ENCODE measurements at regions not wholly inside any gene's neighbourhood (a gene's known extent, or its start where the extent isn't known, plus 50 kb on each side); places are given as distances from the start of the nearest gene placed in this dataset.

GRCh38 chr3:30505866-30506520 lies 100.4 kb upstream of the TGFBR2 start:
- peaks cover 3% of the 10 kb centered on the region for H3K36me3 Mint-ChIP-seq (ENCODE audit: low read depth)
- ChIA-PET POLR2A (no interaction called here), CTCF (no interaction called here)
- peaks cover 25% of the 10 kb centered on the region for H3K4me1 Mint-ChIP-seq
- no peak for DNase-seq
- H3K4me3 Mint-ChIP-seq, result no peak overlapping the region
- H3K9me3 Mint-ChIP-seq, result peaks cover 5% of the 10 kb centered on the region
- H3K27ac Mint-ChIP-seq, result no peak overlapping the region
- H3K27me3 Mint-ChIP-seq, result no peaks in the 10 kb centered on the region

- no peak overlapping the region for H3K4me3 Mint-ChIP-seq
- peaks cover 5% of the 10 kb centered on the region for H3K9me3 Mint-ChIP-seq
- H3K27ac Mint-ChIP-seq, result no peak overlapping the region
- DNase-seq, result no peak
- POLR2A ChIA-PET, result no interaction called here
- CTCF ChIA-PET, result no interaction called here
- H3K36me3 Mint-ChIP-seq (ENCODE audit: low read depth), result peaks cover 3% of the 10 kb centered on the region
- H3K4me1 Mint-ChIP-seq, result peaks cover 7% of the 10 kb centered on the region
- no peaks in the 10 kb centered on the region for H3K27me3 Mint-ChIP-seq
Observed at GRCh38 chr3:30508339-30508738, 98.1 kb upstream of the TGFBR2 start.

GRCh38 chr3:30510596-30510995 lies 95.8 kb upstream of the TGFBR2 start:
- no peak overlapping the region for H3K27ac Mint-ChIP-seq
- H3K27me3 Mint-ChIP-seq, result no peaks in the 10 kb centered on the region
- ChIA-PET CTCF (no interaction called here), POLR2A (no interaction called here)
- no peaks in the 10 kb centered on the region for H3K9me3 Mint-ChIP-seq
- H3K36me3 Mint-ChIP-seq (ENCODE audit: low read depth), result no peaks in the 10 kb centered on the region
- DNase-seq, result no peak
- H3K4me3 Mint-ChIP-seq, result no peak overlapping the region
- peaks cover 4% of the 10 kb centered on the region for H3K4me1 Mint-ChIP-seq

GRCh38 chr3:30511524-30512251 lies 94.7 kb upstream of the TGFBR2 start:
- no peaks in the 10 kb centered on the region for H3K27me3 Mint-ChIP-seq
- ChIA-PET POLR2A (no interaction called here), CTCF (interaction anchor here (1.3 kb wide), 1 partner anchor 181 kb away, joined by 4 read pairs; no protein-coding TSS in a partner anchor)
- no peak for DNase-seq
- peaks cover 4% of the 10 kb centered on the region for H3K4me1 Mint-ChIP-seq
- H3K27ac Mint-ChIP-seq, result no peak overlapping the region
- no peak overlapping the region for H3K4me3 Mint-ChIP-seq
- no peaks in the 10 kb centered on the region for H3K36me3 Mint-ChIP-seq (ENCODE audit: low read depth)
- no peaks in the 10 kb centered on the region for H3K9me3 Mint-ChIP-seq

GRCh38 chr3:30512576-30512975 lies 93.8 kb upstream of the TGFBR2 start:
- Mint-ChIP-seq H3K36me3 (ENCODE audit: low read depth) (no peaks in the 10 kb centered on the region), H3K27ac (no peak overlapping the region), H3K4me1 (peaks cover 6% of the 10 kb centered on the region), H3K27me3 (no peaks in the 10 kb centered on the region), H3K9me3 (no peaks in the 10 kb centered on the region), H3K4me3 (no peak overlapping the region)
- CTCF ChIA-PET, result interaction anchor here (1.3 kb wide), 1 partner anchor 180 kb away, joined by 4 read pairs; no protein-coding TSS in a partner anchor
- POLR2A ChIA-PET, result no interaction called here
- no peak for DNase-seq

DNA sequence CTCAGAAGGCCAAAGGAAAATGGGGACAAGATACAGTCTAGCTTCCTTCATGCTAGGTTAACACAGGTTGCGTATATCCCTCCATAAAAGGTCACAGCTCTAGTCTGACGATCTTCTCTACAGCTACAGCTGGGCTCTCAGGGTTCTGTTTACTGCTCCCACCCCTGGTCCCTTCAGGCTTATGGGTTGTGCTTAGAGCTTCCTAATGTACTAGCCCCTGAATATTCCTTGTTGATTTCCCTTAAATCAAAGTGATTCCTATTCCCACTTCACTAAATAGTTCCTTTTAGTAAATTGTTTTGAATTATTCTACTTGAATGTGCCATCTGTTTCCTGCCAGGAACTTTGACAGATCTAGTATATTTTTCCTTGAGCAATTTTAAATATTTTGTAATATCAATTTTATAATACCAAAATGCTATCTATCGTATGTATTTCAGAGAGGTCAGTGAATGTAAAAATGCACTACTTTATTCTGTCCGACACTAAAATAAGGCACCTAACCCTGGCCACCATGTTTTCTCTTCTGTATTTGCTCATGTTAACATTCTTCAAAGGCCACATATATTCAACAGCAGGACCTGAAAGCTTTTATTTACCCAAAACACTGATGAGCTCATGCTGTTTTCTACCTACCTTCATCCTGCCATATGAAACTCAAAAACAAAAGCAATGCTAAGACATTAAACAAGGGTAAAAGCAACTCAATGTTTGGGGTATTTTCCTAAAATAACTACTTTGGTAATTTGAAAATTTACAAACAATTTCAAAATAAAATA lies 92.8 kb upstream of the TGFBR2 start:
- POLR2A ChIA-PET, result no interaction called here
- CTCF ChIA-PET, result interaction anchor here (1.3 kb wide), 1 partner anchor 180 kb away, joined by 4 read pairs; no protein-coding TSS in a partner anchor
- no peak for DNase-seq
- Mint-ChIP-seq H3K4me1 (peaks cover 14% of the 10 kb centered on the region), H3K36me3 (ENCODE audit: low read depth) (no peaks in the 10 kb centered on the region), H3K9me3 (no peaks in the 10 kb centered on the region), H3K27ac (no peak overlapping the region), H3K27me3 (no peaks in the 10 kb centered on the region), H3K4me3 (no peak overlapping the region)

GRCh38 chr3:30516238-30516637 lies 90.2 kb upstream of the TGFBR2 start:
- Mint-ChIP-seq H3K27me3 (no peaks in the 10 kb centered on the region), H3K4me1 (peaks cover 19% of the 10 kb centered on the region), H3K36me3 (ENCODE audit: low read depth) (no peaks in the 10 kb centered on the region), H3K4me3 (no peak overlapping the region), H3K27ac (no peak overlapping the region), H3K9me3 (no peaks in the 10 kb centered on the region)
- ChIA-PET POLR2A (no interaction called here), CTCF (no interaction called here)
- DNase-seq, result no peak

DNA sequence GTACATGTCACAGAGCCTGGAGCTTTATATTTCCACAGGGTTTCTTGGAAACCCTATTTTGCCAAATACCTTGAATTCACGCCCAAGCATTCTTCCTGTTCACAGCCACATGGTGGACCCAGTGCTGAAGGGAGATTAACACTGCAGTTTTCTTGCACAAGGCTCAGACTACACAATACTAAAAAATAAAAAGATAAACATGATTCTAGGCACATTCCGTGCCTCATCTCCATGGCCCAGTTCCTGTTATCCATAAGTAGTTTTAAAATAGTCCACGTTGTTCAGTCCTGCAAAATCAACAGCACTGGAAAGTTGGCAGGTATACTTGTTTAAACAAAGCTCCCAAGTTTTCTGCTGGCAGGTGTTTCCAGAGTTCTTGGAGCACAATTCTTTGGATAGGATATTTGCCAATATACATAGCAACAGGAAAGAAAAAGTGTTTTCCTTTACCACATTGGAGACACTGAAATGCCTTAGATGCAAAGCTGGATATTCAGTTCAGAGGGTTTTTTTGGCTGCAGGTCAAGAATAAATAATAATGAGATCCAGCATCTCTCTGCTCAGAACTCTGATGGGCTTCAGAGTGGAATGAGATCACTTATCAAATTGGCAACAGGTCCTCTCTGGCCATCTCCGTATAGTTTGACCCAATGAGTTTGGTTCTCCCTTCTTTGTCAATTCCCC lies 88.1 kb upstream of the TGFBR2 start:
- no peak for DNase-seq
- POLR2A ChIA-PET, result no interaction called here
- Mint-ChIP-seq H3K4me1 (peaks cover 15% of the 10 kb centered on the region), H3K4me3 (no peak overlapping the region), H3K9me3 (no peaks in the 10 kb centered on the region), H3K27ac (no peak overlapping the region), H3K27me3 (no peaks in the 10 kb centered on the region), H3K36me3 (ENCODE audit: low read depth) (no peaks in the 10 kb centered on the region)
- CTCF ChIA-PET, result interaction anchor here (1.3 kb wide), 1 partner anchor 14 kb away, joined by 3 read pairs; no protein-coding TSS in a partner anchor

DNA sequence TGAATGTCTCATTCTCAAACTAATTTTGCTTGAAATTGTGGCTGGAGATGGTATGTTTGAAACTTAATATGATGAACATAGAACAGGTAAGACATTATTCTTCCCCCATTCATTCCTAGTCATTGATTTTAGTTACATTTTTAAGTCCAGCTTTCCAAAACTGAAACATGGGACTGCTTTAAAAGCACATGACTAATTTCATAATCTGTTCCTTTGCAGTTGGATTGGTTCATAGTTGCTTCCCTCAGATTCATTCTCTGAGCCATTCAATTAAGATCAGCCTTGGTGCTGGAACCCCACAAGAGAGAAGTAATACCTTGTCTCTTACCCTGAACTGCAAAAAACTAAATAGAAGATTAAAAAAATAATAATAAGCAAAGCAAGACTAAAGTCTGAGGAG lies 87.5 kb upstream of the TGFBR2 start:
- Mint-ChIP-seq H3K9me3 (no peaks in the 10 kb centered on the region), H3K27me3 (no peaks in the 10 kb centered on the region), H3K4me3 (no peak overlapping the region), H3K4me1 (peaks cover 18% of the 10 kb centered on the region), H3K27ac (no peak overlapping the region), H3K36me3 (ENCODE audit: low read depth) (no peaks in the 10 kb centered on the region)
- POLR2A ChIA-PET, result no interaction called here
- no peak for DNase-seq
- CTCF ChIA-PET, result interaction anchor here (1.3 kb wide), 1 partner anchor 14 kb away, joined by 3 read pairs; no protein-coding TSS in a partner anchor

DNA sequence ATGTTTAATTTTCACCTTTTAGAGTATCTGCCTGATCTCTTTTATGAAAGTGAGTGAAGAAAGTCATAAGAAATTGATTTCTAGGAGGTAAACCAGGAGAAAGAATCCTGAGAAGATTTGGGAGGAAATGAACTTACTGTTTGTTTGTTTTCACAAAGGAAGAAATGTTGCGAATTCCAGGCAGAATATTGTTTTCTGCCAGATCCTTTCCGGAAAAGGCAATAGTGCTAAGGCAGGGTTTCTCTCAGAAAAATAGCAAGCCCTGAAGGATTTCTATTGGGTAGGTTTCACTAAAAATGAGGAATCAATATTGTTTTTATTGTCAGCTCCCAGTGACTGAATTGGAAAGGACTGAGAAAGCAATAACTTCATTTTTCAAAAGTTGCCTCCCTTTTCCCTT lies 85.7 kb upstream of the TGFBR2 start:
- no peak for DNase-seq
- ChIA-PET POLR2A (no interaction called here), CTCF (no interaction called here)
- Mint-ChIP-seq H3K27ac (no peak overlapping the region), H3K9me3 (no peaks in the 10 kb centered on the region), H3K36me3 (ENCODE audit: low read depth) (no peaks in the 10 kb centered on the region), H3K27me3 (no peaks in the 10 kb centered on the region), H3K4me1 (peaks cover 29% of the 10 kb centered on the region), H3K4me3 (no peak overlapping the region)

DNA sequence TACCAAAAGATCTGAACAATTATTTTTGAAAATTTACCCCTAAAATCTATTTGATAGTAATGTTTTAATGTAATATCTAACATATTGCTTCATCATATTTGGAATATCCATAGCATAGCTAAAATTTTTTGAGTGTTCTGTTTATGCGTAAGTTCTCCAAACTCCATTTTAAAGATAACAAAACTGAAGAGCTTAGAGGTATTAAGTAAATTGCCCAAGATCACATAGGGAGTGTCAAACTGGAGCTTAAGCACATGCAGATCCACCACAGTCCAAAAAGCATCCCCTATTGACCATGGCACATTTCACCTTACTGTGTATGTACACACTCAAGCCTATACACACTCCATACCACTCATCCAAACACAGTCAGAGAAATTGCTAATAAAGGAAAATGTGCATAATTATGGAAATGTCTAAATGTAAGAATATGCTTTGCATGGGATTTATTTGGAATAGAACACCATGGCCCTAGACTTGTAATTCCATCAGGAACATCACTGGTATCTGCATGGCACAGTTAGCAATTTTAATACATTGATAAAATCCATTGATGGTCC lies 85.2 kb upstream of the TGFBR2 start:
- Mint-ChIP-seq H3K36me3 (ENCODE audit: low read depth) (no peaks in the 10 kb centered on the region), H3K9me3 (no peaks in the 10 kb centered on the region), H3K4me1 (peaks cover 31% of the 10 kb centered on the region), H3K27ac (no peak overlapping the region), H3K4me3 (no peak overlapping the region), H3K27me3 (no peaks in the 10 kb centered on the region)
- POLR2A ChIA-PET, result interaction anchor here (0.9 kb wide), 1 partner anchor 90 kb away, joined by 3 read pairs; no protein-coding TSS in a partner anchor
- CTCF ChIA-PET, result no interaction called here
- no peak for DNase-seq

- POLR2A ChIA-PET, result no interaction called here
- Mint-ChIP-seq H3K27ac (no peak overlapping the region), H3K9me3 (peaks cover 2% of the 10 kb centered on the region), H3K4me1 (peaks cover 30% of the 10 kb centered on the region), H3K27me3 (peaks cover 2% of the 10 kb centered on the region), H3K36me3 (ENCODE audit: low read depth) (no peaks in the 10 kb centered on the region), H3K4me3 (no peak overlapping the region)
- no peak for DNase-seq
- CTCF ChIA-PET, result no interaction called here
Observed at GRCh38 chr3:30522476-30522875, 83.9 kb upstream of the TGFBR2 start.

- CTCF ChIA-PET, result no interaction called here
- peaks cover 22% of the 10 kb centered on the region for H3K4me1 Mint-ChIP-seq
- H3K36me3 Mint-ChIP-seq (ENCODE audit: low read depth), result no peaks in the 10 kb centered on the region
- DNase-seq, result no peak
- POLR2A ChIA-PET, result no interaction called here
- peaks cover 2% of the 10 kb centered on the region for H3K27me3 Mint-ChIP-seq
- H3K9me3 Mint-ChIP-seq, result peaks cover 2% of the 10 kb centered on the region
- no peak overlapping the region for H3K27ac Mint-ChIP-seq
- no peak overlapping the region for H3K4me3 Mint-ChIP-seq
Observed at GRCh38 chr3:30523366-30523765, 83.0 kb upstream of the TGFBR2 start.
